ENCODE measurements at regions not wholly inside any gene's neighbourhood (a gene's known extent, or its start where the extent isn't known, plus 50 kb on each side); places are given as distances from the start of the nearest gene placed in this dataset.

- no peak overlapping the region for H3K4me3 Mint-ChIP-seq
- peaks cover 10% of the 10 kb centered on the region for H3K9me3 Mint-ChIP-seq
- no peaks in the 10 kb centered on the region for H3K4me1 Mint-ChIP-seq (ENCODE audit: low read depth)
- H3K36me3 Mint-ChIP-seq (ENCODE audit: low read depth), result no peaks in the 10 kb centered on the region
- no peak overlapping the region for H3K27ac Mint-ChIP-seq
- DNase-seq, result no peak
- no peaks in the 10 kb centered on the region for H3K27me3 Mint-ChIP-seq (ENCODE audit: insufficient read depth)
- TF ChIP-seq CTCF (IDR thresholded peaks at IDR 0.05), result no peak
Measured at GRCh38 chr5:27944471-27944870, 906.1 kb upstream of the CDH9 start.

- Mint-ChIP-seq H3K27me3 (ENCODE audit: insufficient read depth) (no peaks in the 10 kb centered on the region), H3K27ac (no peak overlapping the region), H3K9me3 (peaks cover 13% of the 10 kb centered on the region), H3K4me1 (ENCODE audit: low read depth) (no peaks in the 10 kb centered on the region), H3K4me3 (no peak overlapping the region), H3K36me3 (ENCODE audit: low read depth) (no peaks in the 10 kb centered on the region)
- no peak for DNase-seq
- TF ChIP-seq CTCF (IDR thresholded peaks at IDR 0.05), result no peak
Measured at GRCh38 chr5:27938989-27939388, 900.6 kb upstream of the CDH9 start.

- H3K27ac Mint-ChIP-seq, result no peak overlapping the region
- no peak for TF ChIP-seq CTCF (IDR thresholded peaks at IDR 0.05)
- H3K9me3 Mint-ChIP-seq, result peaks cover 7% of the 10 kb centered on the region
- no peaks in the 10 kb centered on the region for H3K27me3 Mint-ChIP-seq (ENCODE audit: insufficient read depth)
- no peaks in the 10 kb centered on the region for H3K4me1 Mint-ChIP-seq (ENCODE audit: low read depth)
- no peak overlapping the region for H3K4me3 Mint-ChIP-seq
- no peaks in the 10 kb centered on the region for H3K36me3 Mint-ChIP-seq (ENCODE audit: low read depth)
- DNase-seq, result no peak
Measured at GRCh38 chr5:27928060-27928459, 889.7 kb upstream of the CDH9 start.

- no peak overlapping the region for H3K27ac Mint-ChIP-seq
- no peak overlapping the region for H3K4me3 Mint-ChIP-seq
- H3K27me3 Mint-ChIP-seq (ENCODE audit: insufficient read depth), result no peaks in the 10 kb centered on the region
- DNase-seq, result no peak
- peaks cover 18% of the 10 kb centered on the region for H3K9me3 Mint-ChIP-seq
- TF ChIP-seq CTCF (IDR thresholded peaks at IDR 0.05), result no peak
- no peaks in the 10 kb centered on the region for H3K36me3 Mint-ChIP-seq (ENCODE audit: low read depth)
- no peaks in the 10 kb centered on the region for H3K4me1 Mint-ChIP-seq (ENCODE audit: low read depth)
Measured at GRCh38 chr5:27911216-27911615, 872.8 kb upstream of the CDH9 start.

- H3K36me3 Mint-ChIP-seq (ENCODE audit: low read depth), result no peaks in the 10 kb centered on the region
- no peak overlapping the region for H3K4me3 Mint-ChIP-seq
- H3K27me3 Mint-ChIP-seq (ENCODE audit: insufficient read depth), result no peaks in the 10 kb centered on the region
- H3K9me3 Mint-ChIP-seq, result peaks cover 13% of the 10 kb centered on the region
- no peaks in the 10 kb centered on the region for H3K4me1 Mint-ChIP-seq (ENCODE audit: low read depth)
- no peak for DNase-seq
- no peak for TF ChIP-seq CTCF (IDR thresholded peaks at IDR 0.05)
- H3K27ac Mint-ChIP-seq, result no peak overlapping the region
Measured at GRCh38 chr5:27908341-27908740, 870.0 kb upstream of the CDH9 start.

- TF ChIP-seq CTCF (IDR thresholded peaks at IDR 0.05), result no peak
- Mint-ChIP-seq H3K4me3 (no peak overlapping the region), H3K27ac (no peak overlapping the region), H3K27me3 (ENCODE audit: insufficient read depth) (no peaks in the 10 kb centered on the region), H3K36me3 (ENCODE audit: low read depth) (no peaks in the 10 kb centered on the region), H3K9me3 (peaks cover 19% of the 10 kb centered on the region), H3K4me1 (ENCODE audit: low read depth) (no peaks in the 10 kb centered on the region)
- no peak for DNase-seq
Measured at GRCh38 chr5:27906931-27907601, 868.7 kb upstream of the CDH9 start.
